Chondrocyte (in vitro differentiated cells): ENCODE measurements at regions not wholly inside any gene's neighbourhood (a gene's known extent, or its start where the extent isn't known, plus 50 kb on each side); places are given as distances from the start of the nearest gene placed in this dataset.

Experiments
- DNase-seq: peaks from one replicate; pipeline ENCODE4 v3.0.0; 2021; ENCODE audit warnings: mixed read lengths, low spot score
- H3K27ac Mint-ChIP-seq: one replicate; pipeline ENCODE4 v1.8.0; 2021; ENCODE audit warnings: mild to moderate bottlenecking, moderate library complexity, mixed read lengths; ENCODE audit not compliant: unreplicated experiment
- H3K27me3 Mint-ChIP-seq: 2 replicates; pipeline ENCODE4 v1.8.0; 2021; ENCODE audit warnings: low read depth, mixed read lengths
- H3K36me3 Mint-ChIP-seq: 2 replicates; pipeline ENCODE4 v1.8.0; 2021; ENCODE audit warnings: low read depth, mixed read lengths
- H3K4me1 Mint-ChIP-seq: 2 replicates; pipeline ENCODE4 v1.8.0; 2021; ENCODE audit warnings: low read depth, mild to moderate bottlenecking, mixed read lengths
- H3K4me3 Mint-ChIP-seq: one replicate; pipeline ENCODE4 v1.8.0; 2021; ENCODE audit warnings: mild to moderate bottlenecking, moderate library complexity, mixed read lengths; ENCODE audit not compliant: unreplicated experiment
- H3K9me3 Mint-ChIP-seq: 2 replicates; pipeline ENCODE4 v1.8.0; 2021; ENCODE audit warnings: low read depth, mixed read lengths
- CTCF ChIP-seq: fragments of 200-600 bp; sonication (generic); IDR thresholded peaks from 2 replicates; pipeline ENCODE4 v1.5.0; 2021; ENCODE audit warnings: antibody characterized with exemption, mild to moderate bottlenecking, moderate library complexity

GRCh38 chr12:113521708-113522107 is 50.0 kb upstream of the LHX5 start:
- Mint-ChIP-seq H3K4me3 (no peak overlapping the region), H3K36me3 (no peaks in the 10 kb centered on the region), H3K27ac (no peak overlapping the region), H3K9me3 (peaks cover 6% of the 10 kb centered on the region), H3K27me3 (peaks cover 55% of the 10 kb centered on the region), H3K4me1 (no peaks in the 10 kb centered on the region)
- DNase-seq: no peak
- TF ChIP-seq CTCF: no peak
